Transverse colon (tissue), 4 donors: ENCODE measurements at regions not wholly inside any gene's neighbourhood (a gene's known extent, or its start where the extent isn't known, plus 50 kb on each side); places are given as distances from the start of the nearest gene placed in this dataset.

ENCODE experiments used
- DNase-seq: peaks from one replicate; pipeline ENCODE4 v3.0.0-alpha.2; 2019
- H3K27ac ChIP-seq, 4 donors: fragments of 200-600 bp; sonication (generic); 2 replicates each; pipeline ENCODE4 v1.5.1; 2016 to 2018; ENCODE audit warnings: inconsistent platforms in 4 of 4
- H3K27me3 ChIP-seq: fragments of 200-600 bp; sonication (generic); 2 replicates; pipeline ENCODE4 v1.5.1; 2017; ENCODE audit warnings: inconsistent platforms
- H3K36me3 ChIP-seq, 4 donors: fragments of 200-600 bp; sonication (generic); 2 replicates each; pipeline ENCODE4 v1.5.1; 2017 to 2019; ENCODE audit warnings: inconsistent platforms in 4 of 4
- H3K4me1 ChIP-seq, 4 donors: fragments of 200-600 bp; sonication (generic); 2 replicates each; pipeline ENCODE4 v1.5.1; 2017 to 2020; ENCODE audit warnings: inconsistent platforms in 4 of 4
- H3K4me3 ChIP-seq, 4 donors: fragments of 200-600 bp; sonication (generic); 1 replicate in 1 of 4; 2 replicates in 3 of 4; pipeline versions ENCODE4 v1.5.1 to v1.6.1; 2017 to 2019; ENCODE audit warnings: inconsistent platforms in 4 of 4
- H3K9me3 ChIP-seq, 2 donors: fragments of 200-600 bp; sonication (generic); 2 replicates each; pipeline ENCODE4 v1.5.1; 2017 to 2019; ENCODE audit warnings: inconsistent platforms in 2 of 2
- CTCF ChIP-seq, 5 experiments: fragments of 200-600 bp in 3 of 5; fragments of 450-650 bp in 2 of 5; sonication (generic) in 3 of 5; IDR thresholded peaks; 1 replicate in 2 of 5; 2 replicates in 3 of 5; pipeline ENCODE4 v1.5.1; 2016 to 2017; ENCODE audit warnings: antibody characterized with exemption in 5 of 5, inconsistent platforms in 3 of 5, mild to moderate bottlenecking in 2 of 5, moderate library complexity in 1 of 5
- EP300 ChIP-seq: sonication (generic); formaldehyde crosslinking; IDR thresholded peaks from one replicate; pipeline ENCODE4 v1.6.1; 2017; ENCODE audit warnings: antibody characterized with exemption, low read depth
- POLR2A ChIP-seq: fragments of 450-650 bp; IDR thresholded peaks from one replicate; pipeline ENCODE4 v1.6.1; 2016; ENCODE audit warnings: antibody characterized with exemption, mild to moderate bottlenecking, moderate library complexity
- POLR2AphosphoS5 ChIP-seq, 3 donors: sonication (generic); formaldehyde crosslinking; IDR thresholded peaks; one replicate each; pipeline ENCODE4 v1.6.1; 2016; ENCODE audit warnings: antibody characterized with exemption in 3 of 3
- WGBS, 2 donors: methylation state at CpG; one replicate each; pipeline ENCODE4 v1.1.5; 2018; ENCODE audit warnings: low coverage in 1 of 2; 5-methylcytosine and 5-hydroxymethylcytosine counted together
- in situ Hi-C, 4 donors: fragments of 200-750 bp; cut with MboI; loops; one replicate each; pipeline versions ENCODE4 v1.15.0 to v1.15.1; 2017; ENCODE audit warnings: low sequenced_read_pairs in 3 of 4, low pct_ligation_motif_present in 1 of 4, low pct_unique_long_range_greater_than_20kb in 1 of 4
- intact Hi-C: fragments of 100-400 bp; cut with DNase I; formaldehyde crosslinking; loops from one replicate; pipeline ENCODE4 v1.15.1; 2023; ENCODE audit warnings: low total_unique reads

GRCh38 chr10:80741278-80741677, 203.6 kb downstream of the SH2D4B start:
- WGBS, 2 donors, result 93 to 94% methylated on average over 2 of the region's 2 CpGs
- intact Hi-C loops, result no loop called here
- in situ Hi-C loops, result no loop called here

GRCh38 chr10:80750268-80750667, 212.6 kb downstream of the SH2D4B start:
- Histone ChIP-seq H3K4me1 (no peaks in the 10 kb centered on the region), H3K27me3 (no peaks in the 10 kb centered on the region), H3K4me3 (no peak overlapping the region), H3K9me3 (no peaks in the 10 kb centered on the region), H3K36me3 (no peaks in the 10 kb centered on the region), H3K27ac (no peak overlapping the region)
- no peak for DNase-seq
- WGBS, 2 donors, result 94 to 100% methylated on average over 1 to 3 of the region's 3 CpGs
- intact Hi-C loops (no loop called here), in situ Hi-C loops (no loop called here)
- TF ChIP-seq POLR2AphosphoS5 (IDR thresholded peaks at IDR 0.05), result no peak
- TF ChIP-seq EP300, result no peak
- TF ChIP-seq CTCF (IDR thresholded peaks at IDR 0.05), result no peak
- TF ChIP-seq POLR2A, result no peak

More at GRCh38 chr10:80741278-80741677, 203.6 kb downstream of the SH2D4B start:
- H3K4me3 ChIP-seq, result no peak overlapping the region
- no peak for DNase-seq
- no peaks in the 10 kb centered on the region for H3K36me3 ChIP-seq
- H3K27me3 ChIP-seq, result no peaks in the 10 kb centered on the region
- no peak overlapping the region for H3K27ac ChIP-seq
- H3K9me3 ChIP-seq, result no peaks in the 10 kb centered on the region
- H3K4me1 ChIP-seq, result no peaks in the 10 kb centered on the region
- TF ChIP-seq CTCF (IDR thresholded peaks at IDR 0.05) (no peak), POLR2AphosphoS5 (IDR thresholded peaks at IDR 0.05) (no peak), EP300 (no peak), POLR2A (no peak)

GRCh38 chr10:80751940-80752339, 214.2 kb downstream of the SH2D4B start:
- H3K9me3 ChIP-seq, result no peaks in the 10 kb centered on the region
- intact Hi-C loops (no loop called here), in situ Hi-C loops (no loop called here)
- H3K36me3 ChIP-seq, result no peaks in the 10 kb centered on the region
- no peak overlapping the region for H3K4me3 ChIP-seq
- 63 to 80% methylated on average over 1 of the region's 1 CpG for WGBS, 2 donors
- no peak overlapping the region for H3K27ac ChIP-seq
- TF ChIP-seq POLR2A, result no peak
- no peak for TF ChIP-seq EP300
- no peak for TF ChIP-seq CTCF (IDR thresholded peaks at IDR 0.05)
- no peak for TF ChIP-seq POLR2AphosphoS5 (IDR thresholded peaks at IDR 0.05)
- no peaks in the 10 kb centered on the region for H3K27me3 ChIP-seq
- no peak for DNase-seq
- H3K4me1 ChIP-seq, result no peaks in the 10 kb centered on the region

GRCh38 chr10:80753612-80754011, 215.9 kb downstream of the SH2D4B start:
- WGBS, 2 donors, result 52 to 57% methylated on average over 1 of the region's 1 CpG
- TF ChIP-seq EP300 (no peak), CTCF (IDR thresholded peaks at IDR 0.05) (no peak), POLR2A (no peak), POLR2AphosphoS5 (IDR thresholded peaks at IDR 0.05) (no peak)
- H3K9me3 ChIP-seq, result no peaks in the 10 kb centered on the region
- intact Hi-C loops (no loop called here), in situ Hi-C loops (no loop called here)
- no peak overlapping the region for H3K27ac ChIP-seq
- H3K36me3 ChIP-seq, result no peaks in the 10 kb centered on the region
- no peaks in the 10 kb centered on the region for H3K27me3 ChIP-seq
- DNase-seq, result no peak
- H3K4me3 ChIP-seq, result no peak overlapping the region
- H3K4me1 ChIP-seq, result no peaks in the 10 kb centered on the region
